HG03108 (cell line): ENCODE measurements at regions not wholly inside any gene's neighbourhood (a gene's known extent, or its start where the extent isn't known, plus 50 kb on each side); places are given as distances from the start of the nearest gene placed in this dataset.

Experiments
- ATAC-seq: cut with Tn5 transposase; IDR thresholded peaks from one replicate; pipeline ENCODE4 v1.9.1; 2021; ENCODE audit warnings: moderate library complexity; ENCODE audit not compliant: unreplicated experiment

DNA sequence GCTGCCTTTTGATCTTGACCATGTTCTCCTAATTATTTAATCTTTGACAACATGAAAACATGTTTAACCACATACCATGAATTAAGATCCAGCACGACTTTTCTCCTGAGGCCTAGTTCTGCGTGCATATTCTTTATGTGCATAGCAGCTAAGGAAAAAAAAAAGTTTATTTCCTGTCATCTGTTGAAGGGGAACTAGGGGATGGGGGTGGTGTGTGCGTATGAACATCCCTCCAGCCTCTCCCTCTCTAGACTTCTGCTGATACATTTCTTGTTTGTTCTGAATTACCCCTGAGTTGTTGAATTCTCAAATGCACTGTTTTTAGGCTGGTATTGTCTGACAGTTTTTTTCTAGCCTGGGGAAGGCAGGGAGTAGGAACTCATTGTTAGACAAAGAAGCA is 543.3 kb downstream of the FGF9 start:
- ATAC-seq = no peak

GRCh38 chr13:22218797-22219196 is 547.9 kb downstream of the FGF9 start:
- no peak for ATAC-seq

DNA sequence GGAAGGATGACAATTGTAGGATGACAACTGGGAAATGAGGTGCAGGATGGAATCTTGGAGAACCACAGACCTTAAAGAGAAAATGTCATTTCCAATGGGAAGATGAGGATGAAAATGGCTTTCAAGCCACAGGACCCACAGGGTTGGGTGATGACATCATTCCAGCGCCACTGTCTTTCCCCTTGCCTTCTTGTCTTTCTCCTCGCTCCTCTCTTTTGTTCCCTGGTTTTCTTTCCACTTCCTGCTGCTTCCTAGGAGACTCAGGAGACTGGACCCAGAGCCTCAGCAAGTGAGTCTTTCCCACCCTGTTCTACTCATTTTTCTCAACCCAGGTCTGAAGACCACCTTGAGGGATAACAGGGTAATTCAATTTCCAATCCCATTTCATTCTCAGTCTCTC is 548.8 kb downstream of the FGF9 start:
- ATAC-seq = no peak

DNA sequence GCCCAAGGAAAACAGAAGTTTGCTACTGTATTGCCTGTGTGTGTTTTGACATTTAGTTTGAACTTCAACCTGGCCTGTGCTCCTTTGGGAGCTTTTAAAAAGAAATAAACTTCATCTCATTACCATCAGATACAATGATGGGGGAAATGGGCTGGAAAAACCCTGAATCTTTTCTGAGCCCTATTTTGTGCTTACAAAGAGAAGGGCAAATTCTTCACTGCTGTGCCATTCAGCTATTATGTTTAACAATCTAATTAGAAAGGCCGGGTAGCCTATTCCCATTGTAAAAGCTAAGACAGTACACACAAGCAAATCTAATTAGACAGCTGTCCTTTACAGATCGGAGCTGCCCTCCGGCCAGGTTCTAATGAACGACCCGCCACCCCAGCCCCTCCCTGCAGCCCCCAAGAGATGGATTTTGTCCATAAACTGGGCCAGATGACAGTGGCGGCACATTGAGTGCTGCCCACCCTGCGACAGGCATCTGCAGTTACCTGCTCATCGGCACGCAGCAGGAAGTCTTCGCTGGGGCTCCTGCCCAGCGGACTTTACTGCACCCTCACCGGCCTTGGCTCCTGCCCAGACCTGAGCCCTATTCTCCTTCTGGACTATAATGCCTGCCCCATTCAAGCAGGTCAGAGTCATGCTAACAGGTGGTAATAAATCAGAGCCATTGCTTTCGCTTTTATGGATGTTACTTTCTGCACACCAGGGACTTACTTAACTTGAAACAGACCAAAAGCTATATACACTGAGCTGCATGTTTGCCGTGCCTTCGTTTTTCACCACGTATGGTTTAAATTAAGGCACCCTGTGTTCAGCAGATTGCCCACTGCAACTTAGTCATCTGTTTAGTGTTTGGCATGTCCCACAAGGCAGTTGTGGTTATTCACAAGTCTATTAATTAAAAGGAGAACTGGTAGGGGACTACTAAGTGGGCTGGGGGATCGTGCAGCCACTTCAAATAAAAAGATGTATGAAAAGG is 549.6 kb downstream of the FGF9 start:
- ATAC-seq = no peak

DNA sequence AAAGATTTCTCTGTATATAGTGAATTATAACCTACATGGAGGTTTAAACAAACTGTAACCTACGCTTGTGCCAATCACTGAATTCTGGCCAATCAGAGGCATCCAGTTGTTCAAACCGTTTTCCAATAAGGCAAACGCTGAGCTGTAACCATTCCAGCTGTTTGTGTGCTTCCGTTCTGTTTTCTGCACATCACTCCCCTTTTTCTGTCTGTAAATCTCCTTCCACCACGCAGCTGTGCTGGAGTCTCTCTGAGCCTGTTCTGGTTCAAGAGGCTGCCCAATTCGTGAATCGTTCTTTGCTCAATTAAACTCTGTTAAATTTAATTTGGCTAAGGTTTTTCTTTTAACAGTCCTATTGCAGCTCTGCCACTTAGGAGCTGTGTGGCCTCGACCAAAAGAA is 552.5 kb downstream of the FGF9 start:
- ATAC-seq = no peak

- no peak for ATAC-seq
Measured at GRCh38 chr13:22226086-22226485, 555.2 kb downstream of the FGF9 start.

GRCh38 chr13:22227895-22228294 is 557.0 kb downstream of the FGF9 start:
- no peak for ATAC-seq

- ATAC-seq = no peak
Measured at GRCh38 chr13:22229916-22230315, 559.0 kb downstream of the FGF9 start.

GRCh38 chr13:22232186-22232585 is 561.3 kb downstream of the FGF9 start:
- no peak for ATAC-seq

- ATAC-seq = no peak
Measured at GRCh38 chr13:22235285-22235949, 564.5 kb downstream of the FGF9 start.

DNA sequence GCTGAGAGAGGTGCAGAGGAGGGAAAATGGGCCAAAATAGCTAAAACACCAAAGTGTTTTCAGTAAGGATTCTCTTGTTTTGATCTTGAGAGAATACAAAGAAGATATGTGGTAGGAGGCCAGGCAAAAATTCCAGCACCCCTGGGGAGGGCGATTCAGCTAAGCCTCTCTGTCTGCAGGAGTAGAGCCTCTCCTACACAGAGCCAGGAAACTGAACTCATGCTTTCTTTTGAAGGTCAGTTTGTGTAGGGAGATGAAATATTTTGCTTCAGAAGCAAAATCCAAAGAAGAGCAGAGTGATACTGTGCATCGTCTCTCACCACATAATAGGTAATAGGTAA is 565.0 kb downstream of the FGF9 start:
- no peak for ATAC-seq

GRCh38 chr13:22238269-22238668 is 567.4 kb downstream of the FGF9 start:
- no peak for ATAC-seq

- ATAC-seq = no peak
Measured at GRCh38 chr13:22240716-22241115, 569.8 kb downstream of the FGF9 start.

GRCh38 chr13:22243469-22244163 is 572.7 kb downstream of the FGF9 start:
- ATAC-seq = no peak

GRCh38 chr13:22252281-22252830 is 581.5 kb downstream of the FGF9 start:
- no peak for ATAC-seq

GRCh38 chr13:22253107-22253506 is 582.2 kb downstream of the FGF9 start:
- ATAC-seq = no peak

- ATAC-seq = no peak
Measured at GRCh38 chr13:22256111-22256639, 585.3 kb downstream of the FGF9 start.

GRCh38 chr13:22262001-22262885 is 591.4 kb downstream of the FGF9 start:
- no peak for ATAC-seq

DNA sequence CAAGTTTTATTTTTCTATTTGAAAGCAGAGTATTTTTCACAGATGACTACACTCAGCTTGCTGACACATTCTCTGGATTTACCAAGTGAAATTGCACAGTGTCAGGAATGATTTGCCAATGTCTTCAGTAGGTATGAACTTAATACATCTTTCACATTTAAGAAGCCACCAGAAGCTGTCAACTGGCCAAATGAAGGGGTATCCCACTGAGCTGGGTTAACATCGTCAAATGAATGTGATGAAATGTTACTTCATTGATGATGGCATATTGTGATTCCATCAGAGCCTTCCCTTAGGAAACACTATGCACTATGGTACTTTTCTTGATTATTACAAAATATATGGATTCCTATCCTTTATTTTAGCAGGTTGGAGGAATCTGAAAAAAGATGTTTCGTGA is 592.3 kb downstream of the FGF9 start:
- ATAC-seq = no peak

DNA sequence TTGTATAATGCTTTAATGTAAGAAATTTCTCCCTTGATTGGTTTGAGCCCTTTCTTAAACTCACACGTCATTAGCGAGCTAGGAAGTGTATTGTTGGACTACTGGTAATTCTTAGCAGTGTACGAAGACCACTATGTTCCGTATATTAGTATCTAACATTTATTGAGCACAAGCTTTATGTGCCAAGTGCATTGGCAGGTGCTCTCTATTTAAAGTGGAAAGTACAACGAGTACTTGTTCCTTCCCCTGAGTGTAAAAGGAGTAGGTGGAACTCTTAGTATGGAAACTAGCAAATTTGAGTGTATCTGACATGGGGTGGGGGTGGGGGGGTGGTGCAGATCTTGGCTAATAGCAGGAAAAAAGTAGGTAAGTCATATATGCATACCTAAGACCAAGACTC is 594.7 kb downstream of the FGF9 start:
- ATAC-seq = no peak
